DMS114 treated with DMSO at 0.1 percent for 48 hours (cell line): ENCODE measurements at regions not wholly inside any gene's neighbourhood (a gene's known extent, or its start where the extent isn't known, plus 50 kb on each side); places are given as distances from the start of the nearest gene placed in this dataset.

Experiments
- DNase-seq: peaks from one replicate; lab custom pipeline; 2025; ENCODE audit not compliant: unreplicated experiment; lab: John Stamatoyannopoulos, UW

GRCh38 chr7:117972606-117973005 is 99.4 kb upstream of the CTTNBP2 start:
- DNase-seq, result no peak

- DNase-seq, result no peak
Observed at GRCh38 chr7:117973975-117974374, 100.7 kb upstream of the CTTNBP2 start.

GRCh38 chr7:117974891-117975290 is 101.7 kb upstream of the CTTNBP2 start:
- DNase-seq, result no peak

GRCh38 chr7:117975476-117975875 is 102.2 kb upstream of the CTTNBP2 start:
- DNase-seq, result no peak

GRCh38 chr7:117979954-117980497 is 106.8 kb upstream of the CTTNBP2 start:
- no peak for DNase-seq

- no peak for DNase-seq
Observed at GRCh38 chr7:117982071-117983055, 109.1 kb upstream of the CTTNBP2 start.

GRCh38 chr7:117986645-117987269 is 113.5 kb upstream of the CTTNBP2 start:
- no peak for DNase-seq

- no peak for DNase-seq
Observed at GRCh38 chr7:117990834-117991233, 117.6 kb upstream of the CTTNBP2 start.

- DNase-seq, result no peak
Observed at GRCh38 chr7:117992635-117993376, 119.6 kb upstream of the CTTNBP2 start.

GRCh38 chr7:117993377-117994003 is 120.2 kb upstream of the CTTNBP2 start:
- DNase-seq, result peak; percentile 13

- no peak for DNase-seq
Observed at GRCh38 chr7:117995850-117996650, 122.8 kb upstream of the CTTNBP2 start.

GRCh38 chr7:117997862-117998825 is 124.9 kb upstream of the CTTNBP2 start:
- no peak for DNase-seq

- no peak for DNase-seq
Observed at GRCh38 chr7:118000480-118001202, 127.4 kb upstream of the CTTNBP2 start.

- no peak for DNase-seq
Observed at GRCh38 chr7:118003476-118003875, 130.2 kb upstream of the CTTNBP2 start.

GRCh38 chr7:118005026-118005425 is 131.8 kb upstream of the CTTNBP2 start:
- no peak for DNase-seq

- no peak for DNase-seq
Observed at GRCh38 chr7:118006979-118007378, 133.7 kb upstream of the CTTNBP2 start.

- DNase-seq, result no peak
Observed at GRCh38 chr7:118009419-118009818, 136.2 kb upstream of the CTTNBP2 start.

GRCh38 chr7:118011652-118012051 is 138.4 kb upstream of the CTTNBP2 start:
- DNase-seq, result no peak
